ENCODE measurements at regions not wholly inside any gene's neighbourhood (a gene's known extent, or its start where the extent isn't known, plus 50 kb on each side); places are given as distances from the start of the nearest gene placed in this dataset.
"Not testable (repeated sequence)": the region's sequence is repeated elsewhere in the genome, so short reads cannot be mapped to it uniquely, and the experiment has no call there.

- FAIRE-seq: no peak
- DNase-seq (ENCODE audit: low spot score): no peak
These were observed 333.7 kb upstream of the KLF3 start for GRCh38 chr4:38330321-38330720.

GRCh38 chr4:38330936-38331335, 333.1 kb upstream of the KLF3 start:
- FAIRE-seq (no peak), DNase-seq (ENCODE audit: low spot score) (no peak)

- FAIRE-seq: no peak
- no peak for DNase-seq (ENCODE audit: low spot score)
These were observed 331.3 kb upstream of the KLF3 start for GRCh38 chr4:38332699-38333098.

GRCh38 chr4:38333219-38333618, 330.8 kb upstream of the KLF3 start:
- FAIRE-seq (no peak), DNase-seq (ENCODE audit: low spot score) (no peak)

GRCh38 chr4:38334791-38335190, 329.2 kb upstream of the KLF3 start:
- DNase-seq (ENCODE audit: low spot score) (no peak), FAIRE-seq (no peak)

GRCh38 chr4:38338939-38339338, 325.1 kb upstream of the KLF3 start:
- FAIRE-seq; DNase-seq (ENCODE audit: low spot score): not testable (repeated sequence)

GRCh38 chr4:38343608-38344007, 320.4 kb upstream of the KLF3 start:
- DNase-seq (ENCODE audit: low spot score) (no peak), FAIRE-seq (no peak)

- FAIRE-seq (no peak), DNase-seq (ENCODE audit: low spot score) (no peak)
These were observed 319.1 kb upstream of the KLF3 start for GRCh38 chr4:38344929-38345328.

GRCh38 chr4:38347251-38347650, 316.7 kb upstream of the KLF3 start:
- DNase-seq (ENCODE audit: low spot score) (no peak), FAIRE-seq (no peak)

GRCh38 chr4:38354421-38354820, 309.6 kb upstream of the KLF3 start:
- DNase-seq (ENCODE audit: low spot score) (no peak), FAIRE-seq (no peak)

GRCh38 chr4:38354872-38355271, 309.1 kb upstream of the KLF3 start:
- DNase-seq (ENCODE audit: low spot score) (no peak), FAIRE-seq (no peak)

- DNase-seq (ENCODE audit: low spot score) (no peak), FAIRE-seq (no peak)
These were observed 307.3 kb upstream of the KLF3 start for GRCh38 chr4:38356686-38357085.

GRCh38 chr4:38357546-38357945, 306.5 kb upstream of the KLF3 start:
- FAIRE-seq: no peak
- DNase-seq (ENCODE audit: low spot score): no peak

- DNase-seq (ENCODE audit: low spot score): no peak
- FAIRE-seq: no peak
These were observed 304.9 kb upstream of the KLF3 start for GRCh38 chr4:38359113-38359512.

- DNase-seq (ENCODE audit: low spot score) (no peak), FAIRE-seq (no peak)
These were observed 303.8 kb upstream of the KLF3 start for GRCh38 chr4:38360201-38360600.

GRCh38 chr4:38364383-38364963, 299.5 kb upstream of the KLF3 start:
- FAIRE-seq: no peak
- DNase-seq (ENCODE audit: low spot score): no peak

GRCh38 chr4:38365261-38365660, 298.7 kb upstream of the KLF3 start:
- DNase-seq (ENCODE audit: low spot score) (no peak), FAIRE-seq (no peak)

- DNase-seq (ENCODE audit: low spot score) (no peak), FAIRE-seq (no peak)
These were observed 298.2 kb upstream of the KLF3 start for GRCh38 chr4:38365748-38366310.

GRCh38 chr4:38366456-38366855, 297.5 kb upstream of the KLF3 start:
- FAIRE-seq (no peak), DNase-seq (ENCODE audit: low spot score) (no peak)

GRCh38 chr4:38366997-38367396, 297.0 kb upstream of the KLF3 start:
- DNase-seq (ENCODE audit: low spot score): no peak
- FAIRE-seq: no peak

- DNase-seq (ENCODE audit: low spot score): no peak
- no peak for FAIRE-seq
These were observed 296.3 kb upstream of the KLF3 start for GRCh38 chr4:38367642-38368174.

- FAIRE-seq (peak; percentile 72), DNase-seq (ENCODE audit: low spot score) (peak; percentile 16)
These were observed 295.4 kb upstream of the KLF3 start for GRCh38 chr4:38368613-38369012.

- FAIRE-seq (peak; percentile 67), DNase-seq (ENCODE audit: low spot score) (peak; percentile 30)
These were observed 292.6 kb upstream of the KLF3 start for GRCh38 chr4:38371391-38371851.
